GM21825 (cell line): ENCODE measurements at regions not wholly inside any gene's neighbourhood (a gene's known extent, or its start where the extent isn't known, plus 50 kb on each side); places are given as distances from the start of the nearest gene placed in this dataset.

Experiments used
- ATAC-seq: cut with Tn5 transposase; IDR thresholded peaks from one replicate; pipeline ENCODE4 v1.9.1; 2021; ENCODE audit warnings: mild to moderate bottlenecking, moderate library complexity; ENCODE audit not compliant: unreplicated experiment

DNA sequence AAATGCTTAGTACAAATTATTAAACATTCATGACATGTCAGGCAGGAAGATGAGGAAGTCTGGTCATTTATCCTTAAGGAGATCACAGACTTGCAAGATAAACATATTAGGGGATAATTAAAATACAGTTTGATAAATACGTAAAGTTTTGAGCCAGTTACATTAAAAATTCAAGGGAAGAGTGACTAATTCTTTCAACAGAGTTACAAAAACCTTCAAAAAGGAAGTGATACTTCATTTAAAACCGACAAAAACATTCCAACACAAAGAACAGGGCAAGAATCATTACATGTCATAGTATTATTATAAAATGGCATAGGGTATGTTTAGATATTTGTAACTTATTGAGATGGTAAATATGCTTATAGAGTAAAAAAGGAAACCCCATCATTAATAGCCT is 636.0 kb downstream of the NR4A2 start:
- no peak for ATAC-seq

DNA sequence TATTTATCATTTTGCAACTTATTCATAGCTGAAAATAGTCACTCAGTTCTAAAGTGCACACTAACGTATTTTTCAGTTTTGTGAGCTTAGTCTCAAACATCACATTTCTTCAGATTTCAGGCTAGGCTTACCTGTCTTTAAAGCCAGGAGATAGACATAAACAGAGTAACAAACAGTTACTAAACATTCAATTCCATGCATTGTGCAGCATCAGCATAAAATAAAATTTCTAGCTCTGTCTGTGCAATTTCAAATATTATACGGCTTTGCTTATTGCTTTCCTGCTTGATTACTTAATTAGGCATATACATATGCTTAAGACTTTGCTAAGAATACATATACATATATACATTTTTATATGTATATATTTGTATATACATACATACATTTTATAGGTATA is 637.0 kb downstream of the NR4A2 start:
- ATAC-seq: no peak

DNA sequence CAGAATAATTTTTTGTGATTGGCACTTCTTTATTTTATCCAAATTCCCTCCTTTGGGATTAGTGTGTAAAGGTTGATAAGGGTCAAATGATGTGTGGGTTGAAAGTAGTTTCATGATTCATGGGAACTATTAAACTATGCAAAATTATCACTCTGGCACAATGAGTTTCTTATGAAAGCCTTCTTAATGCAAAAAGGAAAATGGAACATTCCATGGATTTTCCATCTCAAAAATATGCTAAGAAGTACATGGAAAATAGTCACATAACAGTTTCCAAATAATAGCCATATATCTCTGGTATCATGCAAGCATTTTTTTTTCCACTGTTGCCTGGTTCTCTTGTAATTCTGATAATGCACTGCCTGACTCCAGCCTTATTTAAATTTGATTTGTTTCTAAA is 639.7 kb downstream of the NR4A2 start:
- no peak for ATAC-seq

DNA sequence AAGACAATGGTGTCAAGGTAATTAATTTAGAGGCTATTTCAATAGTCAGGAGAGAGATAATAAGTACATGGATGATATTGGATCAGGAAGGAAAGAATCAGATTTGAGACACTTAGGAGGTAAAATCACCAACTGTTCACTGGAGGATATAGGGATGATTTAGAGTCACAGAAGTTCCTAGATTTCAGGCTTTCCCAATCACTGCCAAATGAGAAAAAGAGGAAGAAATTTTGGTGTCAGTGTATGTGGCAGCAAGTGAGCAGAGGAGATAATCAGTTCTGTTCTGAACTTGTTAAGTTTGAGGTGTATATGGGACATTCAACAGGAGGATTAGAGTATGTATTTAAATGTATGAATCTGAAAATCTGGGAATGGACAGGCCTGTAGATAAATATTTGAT is 640.4 kb downstream of the NR4A2 start:
- ATAC-seq: no peak

DNA sequence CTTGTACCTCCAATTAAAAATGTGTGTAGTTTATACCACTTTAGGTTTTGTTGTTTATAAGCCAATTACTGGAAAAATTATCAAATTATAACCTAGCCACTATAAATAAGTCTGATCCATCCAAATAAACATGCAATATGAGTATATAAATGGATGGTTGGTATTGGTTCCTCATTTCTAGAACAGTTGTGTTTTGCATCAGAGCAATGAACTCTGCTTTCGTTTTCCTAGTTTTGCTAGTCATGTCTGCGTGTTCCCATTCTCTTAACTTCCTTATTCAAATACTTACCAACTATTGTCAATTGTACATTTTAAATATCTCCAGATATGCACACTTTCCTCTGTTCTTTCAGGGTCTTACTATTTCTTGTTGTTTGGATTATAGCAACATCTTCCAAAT is 641.7 kb downstream of the NR4A2 start:
- peak; percentile 82 for ATAC-seq

DNA sequence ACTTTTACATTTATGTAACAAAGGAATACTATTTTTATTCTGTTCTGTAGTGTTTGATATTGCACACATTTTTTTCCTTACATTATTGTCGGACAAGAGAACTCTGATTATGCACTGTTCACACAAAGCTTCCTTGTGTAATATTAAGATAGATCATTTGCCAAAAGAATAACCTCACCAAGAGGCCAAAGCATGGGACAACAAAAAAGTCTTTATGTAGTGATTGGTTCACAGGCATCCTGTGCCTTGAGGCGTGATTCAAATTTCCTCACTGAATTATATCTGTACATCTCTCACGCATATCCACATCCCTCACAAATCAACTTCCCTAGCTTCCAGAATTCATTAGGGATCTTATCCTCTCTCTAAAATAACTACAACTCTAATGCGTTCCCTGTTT is 642.7 kb downstream of the NR4A2 start:
- ATAC-seq: no peak

DNA sequence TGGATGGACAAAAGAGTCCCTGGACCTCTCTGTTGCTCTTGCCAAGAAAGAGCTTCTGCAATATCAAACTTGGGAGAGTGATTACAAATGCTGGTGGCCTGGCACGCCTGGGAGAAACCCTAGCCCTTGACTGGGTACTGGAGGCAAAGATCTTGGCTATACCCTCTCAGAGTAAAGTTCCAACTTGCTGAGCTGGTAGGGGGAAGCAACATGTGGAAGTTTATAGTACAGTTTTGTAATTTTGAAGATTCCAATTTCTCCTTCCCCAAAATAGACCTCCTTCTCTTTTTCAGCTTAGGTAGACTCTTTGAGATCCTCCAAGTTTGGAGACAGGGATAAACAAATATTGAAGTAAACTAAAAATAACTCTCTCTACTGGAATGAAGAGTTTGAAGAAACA is 645.3 kb downstream of the NR4A2 start:
- no peak for ATAC-seq

DNA sequence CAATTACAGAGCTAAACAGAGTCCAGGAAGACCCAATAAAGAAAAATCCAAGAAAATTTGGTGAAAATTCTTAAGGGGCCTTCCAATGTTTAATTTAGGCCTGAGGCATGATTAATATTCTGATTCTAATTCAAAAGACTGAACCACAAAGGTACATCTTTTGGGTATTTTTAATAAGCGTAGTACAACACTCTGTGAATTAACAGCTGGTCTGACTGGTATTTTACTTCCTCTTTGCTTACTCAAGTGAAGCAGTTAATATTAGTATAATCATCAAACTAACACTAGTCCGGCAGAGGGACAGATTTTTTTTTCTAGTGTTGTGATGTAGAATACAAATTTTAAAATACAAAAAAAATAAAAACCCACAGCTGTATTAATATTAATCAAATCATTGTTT is 652.9 kb downstream of the NR4A2 start:
- ATAC-seq: no peak

DNA sequence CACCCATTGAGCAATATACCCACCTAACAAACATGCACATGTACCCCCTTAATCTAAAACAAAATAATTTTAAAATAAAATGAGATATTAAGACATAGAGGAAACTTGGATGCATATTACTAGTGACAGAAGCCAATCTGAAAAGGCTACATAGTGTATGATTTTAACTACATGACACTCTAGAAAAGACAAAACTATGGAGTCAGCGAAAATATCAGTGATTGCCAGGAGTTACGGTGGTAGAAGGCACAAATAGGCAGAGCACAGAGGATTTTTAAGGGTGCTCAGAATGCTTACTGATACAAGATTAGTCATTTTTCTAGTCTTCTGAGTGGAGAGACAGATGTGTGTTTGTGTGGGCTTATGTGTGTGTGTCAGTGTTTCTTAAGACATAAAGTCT is 656.6 kb downstream of the NR4A2 start:
- no peak for ATAC-seq

DNA sequence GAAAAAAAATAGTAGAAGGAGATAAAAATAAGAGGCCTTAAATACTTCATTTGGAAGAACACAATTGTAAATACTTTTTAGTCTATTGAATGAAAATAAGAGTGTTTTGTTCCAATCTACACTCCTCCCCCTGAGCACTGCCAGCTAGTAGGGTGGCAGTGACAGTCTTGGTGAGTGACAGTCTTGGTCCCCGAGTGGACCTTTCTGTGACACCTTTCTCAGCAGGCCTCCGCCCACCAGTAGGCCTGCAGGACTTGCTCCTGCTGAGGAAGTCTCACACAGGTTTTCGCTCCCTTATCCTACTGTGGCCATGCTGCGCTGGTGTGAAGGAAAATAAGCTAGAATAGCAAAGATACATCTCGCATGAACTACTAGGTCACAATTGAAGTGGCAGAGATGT is 666.8 kb downstream of the NR4A2 start:
- ATAC-seq: no peak

DNA sequence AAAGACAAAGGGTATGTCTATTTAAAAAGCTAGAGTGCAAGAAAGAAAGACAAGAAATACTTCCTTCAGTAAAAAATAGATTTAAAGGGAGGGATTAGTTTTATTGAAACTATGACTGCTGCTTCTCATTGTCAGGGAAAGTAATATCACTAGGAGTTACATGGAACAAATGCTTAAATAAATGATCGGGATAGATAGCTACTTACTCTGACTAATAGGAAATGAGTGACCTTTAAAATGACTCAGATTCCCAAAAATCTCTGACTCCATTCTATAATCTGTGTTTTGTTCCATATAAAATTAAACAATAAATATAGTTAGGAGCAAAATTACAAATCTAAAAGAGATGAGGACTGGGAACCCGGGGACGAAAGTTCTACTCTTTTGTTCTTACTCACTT is 669.3 kb downstream of the NR4A2 start:
- no peak for ATAC-seq

DNA sequence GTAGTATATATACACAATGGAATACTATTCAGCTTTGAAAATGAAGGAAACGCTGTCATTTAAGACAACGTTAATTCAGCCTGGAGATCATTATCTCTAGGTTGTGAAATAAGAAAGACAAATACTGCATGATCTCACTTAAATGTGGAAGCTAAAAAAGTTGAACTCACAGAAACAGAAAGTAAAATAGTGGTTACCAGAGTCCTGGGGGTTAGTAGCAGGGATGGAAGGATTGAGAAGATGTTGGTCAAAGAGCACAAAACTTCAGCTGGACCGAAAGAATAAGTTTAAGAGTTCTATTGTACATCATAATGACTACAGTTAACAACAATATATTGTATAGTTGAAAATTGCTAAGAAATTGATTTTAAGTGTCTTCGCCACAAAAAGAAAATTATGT is 670.3 kb downstream of the NR4A2 start:
- ATAC-seq: no peak

DNA sequence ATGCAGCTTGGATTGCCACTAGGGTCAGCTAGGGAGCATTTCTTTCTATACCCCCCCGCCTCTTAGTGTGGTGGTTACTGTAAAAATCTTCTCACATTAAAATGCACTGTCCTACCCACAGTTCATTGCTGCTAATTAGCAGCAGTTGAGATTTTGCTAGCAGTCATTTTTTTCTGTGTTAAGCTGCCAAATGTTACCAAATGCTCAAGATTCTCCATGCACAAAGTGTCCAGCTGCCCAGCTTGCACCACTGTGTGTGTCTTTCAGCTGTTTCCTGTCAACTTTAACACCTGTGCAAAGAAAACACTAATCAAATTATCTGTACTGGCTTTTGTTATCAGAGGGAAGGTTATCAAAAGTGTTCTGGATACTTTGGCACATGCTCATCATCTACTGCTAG is 679.3 kb downstream of the NR4A2 start:
- no peak for ATAC-seq

DNA sequence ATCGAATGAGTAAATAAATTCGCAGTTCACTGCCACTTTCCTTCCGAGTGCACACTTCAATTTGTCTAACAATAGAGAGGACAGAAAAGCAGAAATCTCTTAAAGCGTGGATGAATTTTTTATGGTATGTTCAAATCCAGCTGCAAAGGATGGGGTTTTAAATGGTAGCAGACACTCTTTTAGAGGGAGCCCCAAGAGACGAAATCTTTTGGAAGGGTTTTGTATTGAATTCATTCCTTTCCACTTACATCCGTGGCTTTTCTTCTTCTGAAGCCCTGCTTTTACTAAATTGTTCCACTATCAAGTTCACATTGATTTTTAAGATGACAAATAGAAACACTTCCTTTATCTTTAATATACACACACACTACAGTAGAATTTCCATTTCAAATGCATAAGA is 680.7 kb downstream of the NR4A2 start:
- no peak for ATAC-seq

DNA sequence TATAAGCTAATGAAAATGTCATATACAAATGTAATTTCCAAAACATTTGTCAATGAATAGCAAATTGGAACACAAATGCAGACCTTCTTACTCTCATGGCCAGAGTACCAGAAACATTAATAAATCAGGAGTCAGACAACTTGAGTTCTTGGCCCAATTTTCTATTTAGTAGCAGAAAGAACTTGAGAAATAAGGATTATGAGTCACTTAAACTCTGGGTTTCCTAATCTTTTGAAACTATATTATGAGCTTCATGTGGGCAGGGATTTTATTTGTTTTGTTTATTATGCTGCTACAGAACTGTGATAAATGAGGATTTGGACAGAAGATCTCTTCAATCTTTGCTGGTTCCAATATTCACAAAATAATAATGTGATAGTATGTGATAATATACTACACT is 686.7 kb downstream of the NR4A2 start:
- ATAC-seq: no peak

DNA sequence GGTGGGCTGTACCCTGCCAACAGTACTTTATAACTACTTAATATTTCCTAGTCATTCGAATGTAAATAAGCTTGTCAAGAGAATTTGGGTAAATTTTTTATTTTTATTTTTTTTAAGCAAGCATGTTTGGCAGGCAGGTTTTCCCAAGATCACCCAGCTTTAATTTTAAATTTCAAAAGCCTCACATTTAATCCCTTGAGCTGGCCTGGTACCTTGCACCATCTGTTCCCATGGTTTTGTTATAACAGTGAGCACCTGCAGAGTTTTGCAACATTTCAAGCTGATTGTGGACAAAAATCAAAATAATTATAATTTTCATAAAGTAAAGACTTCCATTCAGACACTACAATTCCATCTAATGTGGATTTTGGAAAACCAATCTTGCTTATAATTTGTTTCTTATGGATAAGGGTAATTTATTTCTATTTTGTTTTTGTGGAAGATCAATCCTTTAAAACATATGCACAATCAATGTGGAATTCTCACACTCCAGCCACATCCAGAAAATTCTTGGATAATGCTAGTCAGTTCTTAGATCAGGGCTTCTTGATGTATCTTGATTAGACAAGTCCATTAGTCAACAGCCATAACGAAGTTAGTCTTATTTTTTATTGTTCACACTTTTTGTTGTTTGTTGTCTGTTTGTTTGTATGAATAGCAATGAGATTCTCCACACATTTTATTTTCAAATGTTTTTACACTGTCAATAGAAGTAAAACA is 689.3 kb downstream of the NR4A2 start:
- ATAC-seq: no peak

DNA sequence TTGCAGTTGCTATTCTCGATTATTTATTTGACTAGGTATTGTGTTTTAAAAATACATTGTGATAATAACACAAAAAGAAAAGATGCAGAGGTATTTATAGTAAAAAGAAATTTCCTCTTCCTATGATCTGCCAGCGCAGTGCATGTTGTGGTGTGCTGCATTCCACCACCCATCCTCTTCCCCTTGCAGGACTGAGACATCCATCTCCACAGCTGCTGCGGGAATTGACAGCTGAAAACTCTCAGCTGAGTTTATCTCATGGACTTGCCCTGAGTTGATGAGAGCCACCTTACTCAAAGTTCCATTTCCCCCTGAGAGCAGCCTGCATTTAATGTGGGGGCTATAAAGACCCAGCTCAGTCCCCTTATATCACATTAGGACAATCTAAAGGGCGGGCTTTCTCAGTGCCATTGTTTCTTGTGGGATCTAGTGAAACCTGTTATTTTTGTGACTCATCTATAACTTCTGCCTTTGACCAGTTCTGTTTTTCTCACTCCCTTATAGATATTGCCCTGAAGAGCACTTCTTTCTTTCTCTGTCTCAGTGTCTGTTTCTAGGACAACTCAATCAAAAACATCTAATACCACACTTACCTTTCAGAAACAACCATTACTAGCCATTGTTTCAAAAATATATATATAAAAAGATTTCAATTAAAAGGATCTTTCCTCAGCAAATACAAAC is 698.5 kb downstream of the NR4A2 start:
- peak; percentile 47 for ATAC-seq

DNA sequence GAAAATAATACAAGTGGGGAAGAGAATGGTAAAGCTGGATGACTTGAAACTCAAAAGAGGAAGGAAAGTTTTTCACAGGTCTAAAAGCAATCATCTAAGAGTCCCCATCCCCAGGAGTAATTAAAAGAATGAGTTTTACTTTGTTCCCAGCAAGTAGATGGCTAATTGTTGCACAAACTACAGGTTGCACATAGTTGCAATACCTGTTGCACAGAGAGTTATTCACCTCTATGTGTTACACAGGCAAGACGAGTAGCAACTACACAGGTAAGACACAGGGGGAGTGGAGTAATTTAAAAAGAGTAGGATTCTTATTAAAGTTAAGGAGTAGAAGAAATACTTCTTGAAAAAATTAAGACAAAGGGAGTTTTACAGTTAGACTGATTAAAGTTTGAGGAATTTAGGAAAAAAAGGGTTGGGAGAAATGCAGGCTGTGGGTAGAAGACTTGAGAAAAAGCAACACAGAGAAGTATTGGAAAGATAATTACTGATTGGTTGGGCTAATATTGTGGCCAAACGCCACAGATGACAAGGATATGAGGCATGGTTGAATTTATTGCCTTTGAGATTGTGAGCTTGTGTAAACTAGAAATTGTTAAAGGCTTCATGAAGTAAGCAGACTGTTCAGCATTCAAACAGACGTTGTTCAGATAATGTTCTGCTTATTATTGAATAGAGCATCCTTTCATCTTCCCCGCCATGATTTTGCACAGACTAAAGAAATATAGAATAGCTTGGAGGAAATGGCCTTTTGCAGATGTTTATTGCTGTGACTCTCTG is 699.3 kb downstream of the NR4A2 start:
- ATAC-seq: no peak

DNA sequence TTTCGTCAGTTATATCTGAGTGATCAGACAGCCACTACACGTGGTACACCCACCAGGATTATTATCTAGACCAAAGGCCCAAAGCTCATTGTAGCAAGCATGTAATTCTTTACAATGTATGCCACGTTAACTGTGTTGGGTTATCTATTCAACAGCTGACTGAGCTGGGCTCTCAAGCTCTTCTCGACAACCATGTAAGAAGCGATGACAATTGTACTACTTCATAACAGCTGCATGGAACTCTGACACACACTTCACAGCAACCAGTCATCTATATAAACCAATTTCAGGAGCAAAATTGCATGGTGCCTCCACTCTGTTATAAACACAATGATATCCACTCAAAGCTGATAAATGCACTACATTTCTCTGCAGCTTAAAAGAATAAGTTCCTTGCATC is 701.8 kb downstream of the NR4A2 start:
- ATAC-seq: no peak

DNA sequence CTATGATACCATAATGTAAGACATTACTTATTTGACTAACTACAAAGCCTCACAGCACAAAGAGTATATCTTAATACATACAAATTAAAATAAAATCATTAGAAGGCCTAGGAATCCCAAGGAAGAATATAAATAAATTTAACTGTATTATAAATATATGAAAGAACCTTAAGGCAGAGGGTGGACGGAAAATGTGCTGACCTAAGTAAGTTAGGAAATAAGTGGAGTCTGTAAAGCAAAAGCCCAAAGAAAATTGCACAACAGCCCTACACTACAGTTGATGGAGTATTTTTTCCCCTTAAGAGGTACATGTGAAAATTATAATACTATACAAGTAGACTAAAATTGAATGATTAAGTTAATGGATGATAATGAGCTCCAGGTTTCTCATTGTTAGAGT is 710.1 kb downstream of the NR4A2 start:
- ATAC-seq: no peak

DNA sequence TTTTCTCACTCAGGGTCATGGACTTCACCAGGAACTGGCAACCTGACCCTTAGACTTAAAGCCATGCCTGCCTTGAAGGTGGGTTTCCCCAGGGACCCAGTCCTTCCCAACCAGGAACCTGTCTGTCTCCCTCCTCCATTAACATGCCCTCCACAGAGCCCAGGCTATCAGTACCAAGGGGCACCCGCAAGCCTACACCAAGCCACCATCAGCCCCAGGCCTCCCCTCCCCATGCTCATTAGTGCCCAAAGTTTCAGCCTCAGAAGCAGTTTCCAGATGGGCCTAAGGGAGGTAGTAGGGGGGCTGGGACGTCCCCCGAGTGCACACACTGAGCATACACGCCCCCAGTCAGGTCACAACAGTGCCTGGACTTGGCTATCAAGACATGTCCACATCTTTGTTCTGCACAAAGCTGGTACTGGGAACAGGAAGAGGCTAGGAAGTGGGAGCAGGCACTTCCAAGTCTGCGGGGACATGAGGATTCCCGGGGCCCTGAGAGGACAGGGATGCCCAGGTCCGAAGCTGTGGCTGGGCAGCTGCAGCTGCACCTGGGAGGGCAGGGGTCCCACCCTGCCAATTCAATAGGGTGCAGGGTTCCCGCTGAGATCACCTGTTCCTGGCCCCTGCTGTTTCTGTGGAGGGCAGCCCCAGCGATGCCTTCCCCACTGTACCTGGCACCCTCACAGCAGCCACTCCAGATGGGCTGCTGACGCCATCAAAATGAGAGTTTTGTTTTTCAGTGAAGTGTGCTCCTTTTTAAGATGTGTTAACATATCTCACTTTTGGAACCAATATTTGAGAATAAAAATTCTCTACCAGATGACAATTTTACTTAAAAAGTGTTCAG is 731.4 kb downstream of the NR4A2 start:
- ATAC-seq: no peak
